Astrocyte of the cerebellum (primary cell): ENCODE measurements at regions not wholly inside any gene's neighbourhood (a gene's known extent, or its start where the extent isn't known, plus 50 kb on each side); places are given as distances from the start of the nearest gene placed in this dataset.
"Not testable (repeated sequence)": the region's sequence is repeated elsewhere in the genome, so short reads cannot be mapped to it uniquely, and the experiment has no call there.

Experiments used
- DNase-seq: peaks from one replicate; pipeline ENCODE4 v3.0.0-alpha.2; 2011; ENCODE audit warnings: low read depth
- H3K4me3 ChIP-seq: 2 replicates; pipeline ENCODE4 v1.5.1; 2011; ENCODE audit warnings: mild to moderate bottlenecking, low read depth, low read length, moderate library complexity
- in situ Hi-C: cut with HindIII; loops from 2 replicates; pipeline ENCODE4 v1.10.0; 2017; ENCODE audit warnings: low sequenced_read_pairs
- TF ChIP-seq, protein P1 (sequence below): IDR thresholded peaks from 2 replicates; pipeline ENCODE4 v1.5.1; 2012; ENCODE audit warnings: low read length, low read depth, moderate library complexity, mild to moderate bottlenecking; ENCODE audit errors: missing control alignments

DNA sequence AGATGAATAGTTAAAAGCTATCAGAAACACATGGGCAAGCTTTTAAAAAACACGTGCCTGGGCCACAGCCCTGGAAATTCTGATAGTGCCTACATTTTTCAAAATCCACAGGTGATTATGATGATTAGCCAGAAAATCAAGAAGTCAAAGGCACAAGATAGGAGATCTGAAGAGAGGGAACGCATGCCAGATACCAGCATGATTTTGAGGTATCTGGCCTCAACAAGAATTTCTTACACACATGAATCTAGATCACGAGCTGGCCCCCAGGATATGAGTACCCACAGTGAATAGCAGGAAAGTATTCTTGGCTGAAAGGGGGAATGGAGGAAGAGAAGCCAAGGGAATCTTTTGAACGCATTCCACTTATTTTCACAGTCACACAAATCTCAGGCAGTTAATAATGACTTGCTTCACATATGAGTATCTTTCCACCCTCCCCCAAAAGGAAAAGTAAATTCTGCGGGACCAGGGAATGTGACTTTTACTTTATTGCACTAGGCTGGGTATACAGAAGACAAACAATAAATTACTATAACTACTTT, 438.2 kb downstream of the BCAT1 start:
- in situ Hi-C loops = no loop called here
- TF ChIP-seq, protein P1, sequence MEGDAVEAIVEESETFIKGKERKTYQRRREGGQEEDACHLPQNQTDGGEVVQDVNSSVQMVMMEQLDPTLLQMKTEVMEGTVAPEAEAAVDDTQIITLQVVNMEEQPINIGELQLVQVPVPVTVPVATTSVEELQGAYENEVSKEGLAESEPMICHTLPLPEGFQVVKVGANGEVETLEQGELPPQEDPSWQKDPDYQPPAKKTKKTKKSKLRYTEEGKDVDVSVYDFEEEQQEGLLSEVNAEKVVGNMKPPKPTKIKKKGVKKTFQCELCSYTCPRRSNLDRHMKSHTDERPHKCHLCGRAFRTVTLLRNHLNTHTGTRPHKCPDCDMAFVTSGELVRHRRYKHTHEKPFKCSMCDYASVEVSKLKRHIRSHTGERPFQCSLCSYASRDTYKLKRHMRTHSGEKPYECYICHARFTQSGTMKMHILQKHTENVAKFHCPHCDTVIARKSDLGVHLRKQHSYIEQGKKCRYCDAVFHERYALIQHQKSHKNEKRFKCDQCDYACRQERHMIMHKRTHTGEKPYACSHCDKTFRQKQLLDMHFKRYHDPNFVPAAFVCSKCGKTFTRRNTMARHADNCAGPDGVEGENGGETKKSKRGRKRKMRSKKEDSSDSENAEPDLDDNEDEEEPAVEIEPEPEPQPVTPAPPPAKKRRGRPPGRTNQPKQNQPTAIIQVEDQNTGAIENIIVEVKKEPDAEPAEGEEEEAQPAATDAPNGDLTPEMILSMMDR = no peak
- no peak for DNase-seq
- no peak overlapping the region for H3K4me3 ChIP-seq

DNA sequence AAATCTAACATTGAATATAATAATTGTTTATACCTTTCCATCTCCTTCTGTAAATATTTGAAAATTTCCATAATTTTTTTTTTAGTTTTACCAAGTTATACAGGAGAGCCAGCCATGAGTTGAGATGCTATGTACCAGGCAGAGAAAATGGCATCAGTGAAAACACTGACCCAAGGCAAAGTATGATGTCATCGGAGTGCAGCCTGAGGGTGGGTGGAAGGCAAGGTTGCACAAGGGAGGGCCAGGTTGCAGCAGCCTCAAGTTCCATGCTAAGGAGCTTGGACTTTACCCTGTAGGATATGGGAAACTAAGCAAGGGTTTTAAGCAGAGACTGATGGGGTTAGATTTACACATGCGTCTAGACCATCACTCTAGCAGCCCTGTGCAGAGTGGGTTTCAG, 441.1 kb downstream of the BCAT1 start:
- in situ Hi-C loops = no loop called here
- H3K4me3 ChIP-seq = no peak overlapping the region
- TF ChIP-seq, protein P1 = no peak
- DNase-seq = no peak

DNA sequence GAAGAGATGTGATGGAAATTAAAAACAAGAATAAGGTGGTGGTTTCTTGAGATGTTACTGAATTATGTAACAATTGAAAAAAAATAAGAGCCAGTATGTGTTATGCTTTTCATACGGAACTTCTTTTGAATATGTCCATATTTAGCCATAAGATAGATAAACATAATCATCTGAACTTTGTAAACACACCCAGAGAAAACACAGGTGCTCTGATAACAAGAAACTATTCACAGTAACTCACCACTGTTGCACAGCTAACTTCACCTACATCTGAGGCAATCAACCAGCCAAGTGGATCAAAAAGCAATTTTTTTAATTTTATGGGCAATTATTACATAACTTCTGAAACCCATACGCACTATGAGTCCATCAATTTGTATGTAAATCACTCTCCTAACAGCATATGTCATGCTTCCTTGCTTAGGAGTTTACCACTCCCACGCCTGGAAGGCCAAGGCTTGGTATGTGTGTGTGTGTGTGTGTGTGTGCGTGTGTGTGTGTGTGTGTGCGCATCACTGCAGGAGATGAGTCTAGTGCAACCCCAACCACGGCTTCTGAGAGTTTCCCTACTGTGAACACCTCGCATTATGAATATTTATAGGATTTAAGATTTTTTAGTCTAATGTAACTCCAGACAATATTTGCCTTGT, 443.4 kb downstream of the BCAT1 start:
- in situ Hi-C loops = no loop called here
- DNase-seq = no peak
- TF ChIP-seq, protein P1 = no peak
- H3K4me3 ChIP-seq = no peak overlapping the region

DNA sequence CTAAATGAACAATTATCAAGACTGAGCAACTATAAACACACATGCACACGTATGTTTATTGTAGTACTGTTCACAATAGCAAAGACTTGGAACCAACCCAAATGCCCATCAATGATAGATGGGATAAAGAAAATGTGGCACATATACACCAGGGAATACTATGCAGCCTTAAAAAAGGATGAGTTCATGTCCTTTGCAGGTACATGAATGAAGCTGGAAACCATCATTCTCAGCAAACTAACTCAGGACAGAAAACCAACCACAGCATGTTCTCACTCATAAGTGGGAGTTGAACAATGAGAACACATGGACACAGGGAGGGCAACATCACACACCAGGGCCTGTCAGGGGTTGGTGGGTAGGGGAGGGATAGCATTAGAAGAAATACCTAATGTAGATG, 445.4 kb downstream of the BCAT1 start:
- in situ Hi-C loops = not testable (repeated sequence)

DNA sequence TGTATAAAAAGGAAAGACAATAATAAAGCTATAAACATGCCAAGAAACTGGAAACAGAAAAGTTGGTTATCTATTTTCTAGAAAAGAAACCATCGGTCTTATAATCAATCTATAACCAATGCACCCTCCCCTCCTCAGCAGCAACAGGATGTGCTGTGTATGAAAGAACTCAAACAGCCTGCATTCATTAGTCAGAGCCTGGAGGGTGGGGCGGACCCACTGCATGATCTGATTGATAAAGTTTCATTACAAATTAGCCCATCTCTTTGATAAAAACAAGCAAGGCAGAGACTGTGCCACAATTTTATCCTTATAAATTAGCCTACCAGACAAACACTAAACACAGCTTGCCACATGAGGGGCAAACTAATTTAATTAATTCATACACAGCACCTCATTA, 448.1 kb downstream of the BCAT1 start:
- in situ Hi-C loops = no loop called here
- DNase-seq = no peak
- TF ChIP-seq, protein P1 = no peak
- H3K4me3 ChIP-seq = no peak overlapping the region

More for the DNA sequence above, 445.4 kb downstream of the BCAT1 start:
- not testable (repeated sequence) for DNase-seq, H3K4me3 ChIP-seq

DNA sequence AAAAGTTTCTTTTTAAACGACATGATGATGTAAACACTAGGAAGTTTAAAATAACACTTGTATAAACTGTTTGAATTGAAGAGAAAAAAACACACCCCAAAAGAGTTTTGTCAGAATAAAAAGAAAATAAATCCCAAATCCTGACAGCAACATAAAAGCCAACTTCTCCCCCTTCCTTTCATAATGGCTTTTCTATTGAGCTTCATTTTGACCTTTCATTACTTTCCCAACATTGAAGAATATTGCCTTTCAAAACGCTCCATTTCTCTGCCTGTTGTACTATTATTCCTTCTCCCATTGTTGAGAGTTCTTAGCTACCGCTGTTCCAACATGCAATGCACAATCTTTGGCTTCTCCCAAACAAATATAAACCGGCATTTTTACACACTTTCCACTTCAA, 448.5 kb downstream of the BCAT1 start:
- TF ChIP-seq, protein P1 = no peak
- DNase-seq = no peak
- in situ Hi-C loops = no loop called here
- no peak overlapping the region for H3K4me3 ChIP-seq

DNA sequence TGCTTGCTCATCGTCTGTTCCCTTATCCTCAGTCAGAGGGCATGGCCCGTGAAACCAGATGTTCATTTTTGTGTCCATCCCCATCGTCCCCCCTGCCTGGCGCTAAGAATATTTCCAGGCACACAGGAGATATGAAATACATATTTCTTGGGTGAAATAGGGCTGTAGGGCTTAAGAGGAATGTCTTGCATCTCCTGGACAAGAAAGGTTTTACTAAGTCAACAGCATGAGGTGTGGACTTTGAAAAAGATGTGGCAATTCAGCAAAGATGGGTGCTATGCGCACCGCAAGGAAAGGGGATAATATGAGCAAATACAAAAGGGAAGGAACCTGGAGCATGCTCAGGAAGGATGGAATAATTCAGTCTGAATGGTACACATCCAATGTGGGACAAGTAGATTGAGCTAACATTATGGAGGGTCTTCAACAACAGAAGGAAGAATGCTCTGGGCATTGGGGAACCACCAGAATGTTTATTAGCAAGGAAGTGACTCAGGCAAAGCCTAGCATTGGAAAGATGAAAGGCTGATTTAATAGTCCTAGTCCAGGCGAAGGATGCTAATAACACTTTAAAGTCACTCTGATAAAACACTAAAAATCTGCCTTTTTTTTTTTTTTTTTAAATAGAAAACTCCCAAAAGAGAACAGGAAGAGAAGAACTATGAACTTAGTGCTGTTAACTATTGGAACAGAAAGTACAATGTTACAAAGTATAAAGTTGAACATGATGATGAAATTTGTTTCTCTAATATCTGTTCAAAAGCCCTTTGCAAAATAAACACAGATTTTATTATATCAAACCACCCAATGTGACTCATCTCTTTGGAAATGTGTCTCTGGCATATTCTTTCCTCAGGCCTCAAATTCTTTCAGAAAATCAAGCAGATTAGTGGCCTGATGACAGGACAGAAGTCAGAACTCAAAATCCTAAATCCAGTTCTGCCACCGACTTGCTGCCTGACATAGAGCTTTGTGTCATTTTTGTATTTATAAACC, 449.5 kb downstream of the BCAT1 start:
- in situ Hi-C loops = no loop called here
- DNase-seq = no peak
- no peak overlapping the region for H3K4me3 ChIP-seq
- TF ChIP-seq, protein P1 = no peak
